HG03469 (cell line): ENCODE measurements at regions not wholly inside any gene's neighbourhood (a gene's known extent, or its start where the extent isn't known, plus 50 kb on each side); places are given as distances from the start of the nearest gene placed in this dataset.

Source experiments
- ATAC-seq: cut with Tn5 transposase; IDR thresholded peaks from one replicate; pipeline ENCODE4 v1.9.1; 2021; ENCODE audit warnings: mild to moderate bottlenecking, moderate library complexity, moderate number of reproducible peaks; ENCODE audit not compliant: unreplicated experiment

- no peak for ATAC-seq
Observed at GRCh38 chr7:142348100-142348499, 90.2 kb upstream of the PRSS58 start.

DNA sequence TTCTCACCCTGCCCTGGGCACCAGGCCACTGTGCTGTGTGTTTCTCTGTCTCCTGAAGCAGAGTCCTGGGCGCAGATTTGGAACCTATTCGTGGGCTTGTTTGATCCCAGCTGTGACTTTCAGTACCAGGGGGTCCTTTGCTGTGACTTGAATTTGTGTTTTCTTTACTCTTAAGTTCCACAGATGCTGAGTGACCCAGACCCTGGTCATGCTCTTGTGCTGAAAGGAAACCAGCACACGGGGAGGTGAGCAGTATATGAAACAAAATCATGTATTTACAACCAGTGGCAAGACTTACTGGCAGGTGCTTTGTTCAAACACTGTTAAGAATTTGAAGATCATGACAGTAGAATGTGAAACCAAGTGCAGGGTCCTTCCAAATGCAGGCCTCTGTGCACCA lies 89.2 kb upstream of the PRSS58 start:
- ATAC-seq = no peak

GRCh38 chr7:142345811-142346210 lies 88.0 kb upstream of the PRSS58 start:
- ATAC-seq = no peak

- no peak for ATAC-seq
Observed at GRCh38 chr7:142338633-142339501, 81.0 kb upstream of the PRSS58 start.

- no peak for ATAC-seq
Observed at GRCh38 chr7:142337054-142338001, 79.5 kb upstream of the PRSS58 start.

DNA sequence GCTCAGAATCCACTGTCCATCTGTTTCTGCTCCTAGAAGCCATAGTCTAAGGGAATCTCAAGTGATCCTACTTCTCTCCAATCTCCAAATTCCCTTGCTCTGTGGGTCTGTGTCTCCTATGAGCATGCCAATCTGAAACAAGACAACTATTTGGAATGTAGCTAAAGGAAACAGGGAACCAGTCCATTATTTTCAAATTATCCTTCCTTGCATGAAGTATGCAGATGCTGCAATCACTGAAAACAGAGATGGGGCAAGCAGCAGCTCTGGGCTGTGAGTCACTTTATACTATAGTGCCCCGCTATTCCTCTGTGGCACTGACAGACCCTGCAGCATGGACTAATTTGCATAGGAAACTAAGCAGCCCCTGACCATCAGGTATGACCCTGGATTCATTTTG lies 76.9 kb upstream of the PRSS58 start:
- ATAC-seq = no peak

DNA sequence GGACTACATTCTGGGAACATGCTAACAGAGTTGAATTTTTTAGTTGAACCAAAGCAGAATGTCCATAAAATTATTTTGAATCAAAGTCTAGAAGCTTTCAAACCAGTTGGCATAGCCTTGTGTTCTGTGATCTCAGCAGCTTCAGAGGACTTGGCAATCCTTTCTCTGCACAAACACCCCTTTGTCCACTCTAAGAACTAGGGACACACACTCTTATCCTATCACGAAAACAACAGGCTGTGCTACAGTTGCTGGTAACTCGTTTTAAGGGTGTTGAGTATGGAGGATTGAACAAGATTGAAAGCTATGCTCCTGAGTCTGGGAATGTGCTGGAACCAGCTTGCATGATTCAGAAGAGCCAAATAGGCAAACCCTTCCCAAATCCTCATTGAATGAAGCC lies 76.4 kb upstream of the PRSS58 start:
- no peak for ATAC-seq

DNA sequence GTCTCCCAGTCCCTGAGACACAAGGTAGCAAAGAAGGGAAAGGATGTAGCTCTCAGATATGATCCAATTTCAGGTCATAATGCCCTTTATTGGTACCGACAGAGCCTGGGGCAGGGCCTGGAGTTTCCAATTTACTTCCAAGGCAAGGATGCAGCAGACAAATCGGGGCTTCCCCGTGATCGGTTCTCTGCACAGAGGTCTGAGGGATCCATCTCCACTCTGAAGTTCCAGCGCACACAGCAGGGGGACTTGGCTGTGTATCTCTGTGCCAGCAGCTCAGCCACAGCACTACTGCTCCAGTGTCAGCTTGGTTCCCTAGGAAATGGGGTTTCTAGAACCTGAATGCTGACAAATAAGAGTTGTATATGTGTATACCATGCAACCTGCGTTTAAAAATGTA lies 74.6 kb upstream of the PRSS58 start:
- no peak for ATAC-seq

- ATAC-seq = no peak
Observed at GRCh38 chr7:142331941-142332340, 74.1 kb upstream of the PRSS58 start.

DNA sequence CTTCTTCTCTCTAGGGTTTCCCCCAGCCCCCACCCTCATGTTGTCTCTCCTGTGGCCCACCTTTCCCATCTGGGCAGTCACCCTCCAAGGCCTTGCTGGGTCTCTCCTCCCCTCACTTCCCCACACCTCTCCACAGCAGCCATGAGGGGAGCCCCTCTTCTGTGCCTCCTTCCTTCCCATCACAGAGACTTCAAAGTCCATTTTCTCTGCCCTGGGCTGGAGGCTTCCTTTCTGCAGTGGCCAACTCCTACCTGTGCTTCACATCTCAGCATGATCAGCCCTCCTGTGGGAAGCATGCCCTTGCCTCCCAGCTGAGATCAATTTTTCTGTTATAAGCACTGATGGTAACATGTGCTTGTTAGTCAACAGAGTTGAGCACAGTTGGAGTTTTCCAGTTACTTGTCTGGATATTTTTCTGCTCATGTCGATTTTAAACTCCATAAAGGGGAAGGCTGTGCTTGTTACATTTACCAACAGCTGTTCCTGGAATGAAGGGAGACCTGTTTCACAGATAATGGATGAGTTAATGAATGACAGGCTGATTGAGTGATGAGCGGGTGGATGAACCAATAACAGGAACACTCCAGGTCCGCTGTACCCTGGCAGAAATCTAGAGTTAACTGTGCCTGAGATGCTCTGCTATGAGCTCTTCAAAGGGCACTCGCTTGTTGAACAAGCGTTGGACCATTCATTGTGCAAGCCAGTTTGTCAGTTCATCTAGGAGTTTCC lies 71.4 kb upstream of the PRSS58 start:
- no peak for ATAC-seq

GRCh38 chr7:142328551-142328950 lies 70.7 kb upstream of the PRSS58 start:
- no peak for ATAC-seq

GRCh38 chr7:142327628-142328405 lies 70.0 kb upstream of the PRSS58 start:
- ATAC-seq = no peak

DNA sequence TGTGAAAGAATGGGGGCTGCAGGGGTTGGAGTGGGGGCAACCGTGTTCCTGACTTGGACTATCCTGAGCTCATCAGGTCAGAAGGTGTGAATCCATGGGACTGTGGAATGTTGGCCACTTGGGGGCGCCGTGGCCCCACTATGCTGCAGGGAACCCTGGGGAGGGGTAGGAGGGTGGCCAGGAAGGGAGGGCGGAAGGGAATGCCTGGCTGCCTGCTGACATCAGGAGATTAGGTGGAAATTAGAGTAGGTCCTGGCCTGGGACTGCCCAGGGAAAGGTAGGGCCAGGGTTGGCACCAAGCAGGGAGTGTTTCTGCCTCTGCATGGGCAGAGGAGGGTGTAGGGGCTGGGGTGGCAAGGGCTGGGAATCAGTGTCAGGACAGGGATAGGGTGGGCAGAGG lies 65.8 kb upstream of the PRSS58 start:
- ATAC-seq = no peak

GRCh38 chr7:142321391-142321790 lies 63.5 kb upstream of the PRSS58 start:
- ATAC-seq = no peak

GRCh38 chr7:142320883-142321282 lies 63.0 kb upstream of the PRSS58 start:
- no peak for ATAC-seq

- ATAC-seq = no peak
Observed at GRCh38 chr7:142319970-142320369, 62.1 kb upstream of the PRSS58 start.

GRCh38 chr7:142314281-142314680 lies 56.4 kb upstream of the PRSS58 start:
- ATAC-seq = no peak

GRCh38 chr7:142313528-142313927 lies 55.7 kb upstream of the PRSS58 start:
- ATAC-seq = no peak

- no peak for ATAC-seq
Observed at GRCh38 chr7:142311876-142312275, 54.0 kb upstream of the PRSS58 start.

GRCh38 chr7:142308918-142309317 lies 51.1 kb upstream of the PRSS58 start:
- no peak for ATAC-seq
